Gastrocnemius medialis (tissue), 4 donors: ENCODE measurements at regions not wholly inside any gene's neighbourhood (a gene's known extent, or its start where the extent isn't known, plus 50 kb on each side); places are given as distances from the start of the nearest gene placed in this dataset.

Source experiments
- ATAC-seq, 2 donors: fragments of 150-250 bp; one replicate each; pipeline ENCODE4 v1.9.1; 2016
- DNase-seq, 2 donors: peaks; one replicate each; pipeline ENCODE4 v3.0.0-alpha.2; 2019
- H3K27ac ChIP-seq, 4 donors: fragments of 200-600 bp; sonication (generic); 1 replicate in 1 of 4; 2 replicates in 3 of 4; pipeline ENCODE4 v1.5.1; 2016 to 2018; ENCODE audit warnings: mild to moderate bottlenecking in 2 of 4, moderate library complexity in 1 of 4
- H3K27me3 ChIP-seq, 3 donors: fragments of 200-600 bp; sonication (generic) in 2 of 3; 1 replicate in 1 of 3; 2 replicates in 2 of 3; pipeline versions ENCODE4 v1.5.1 to v1.6.0; 2016 to 2019; ENCODE audit warnings: mild to moderate bottlenecking in 1 of 3, moderate library complexity in 1 of 3
- H3K36me3 ChIP-seq, 2 donors: fragments of 200-600 bp; sonication (generic) in 1 of 2; one replicate each; pipeline ENCODE4 v1.5.1; 2017 to 2018
- H3K4me1 ChIP-seq, 2 donors: fragments of 200-600 bp; sonication (generic) in 1 of 2; one replicate each; pipeline ENCODE4 v1.5.1; 2016 to 2017; ENCODE audit warnings: mild to moderate bottlenecking in 2 of 2
- H3K4me3 ChIP-seq, 4 donors: fragments of 200-600 bp; sonication (generic) in 3 of 4; 1 replicate in 1 of 4; 2 replicates in 3 of 4; pipeline ENCODE4 v1.5.1; 2016 to 2019; ENCODE audit warnings: mild to moderate bottlenecking in 2 of 4
- H3K9me3 ChIP-seq, 3 donors: fragments of 200-600 bp; sonication (generic) in 2 of 3; 1 replicate in 1 of 3; 2 replicates in 2 of 3; pipeline ENCODE4 v1.5.1; 2016 to 2019
- CTCF ChIP-seq, 5 experiments: fragments of 450-650 bp in 3 of 5; fragments of 200-600 bp in 2 of 5; sonication (generic) in 2 of 5; IDR thresholded peaks in 4 of 5; conservative IDR thresholded peaks in 1 of 5; 1 replicate in 4 of 5; 2 replicates in 1 of 5; pipeline ENCODE4 v1.5.1; 2016 to 2019; ENCODE audit warnings: antibody characterized with exemption in 5 of 5, mild to moderate bottlenecking in 3 of 5, moderate library complexity in 3 of 5
- POLR2A ChIP-seq, 2 donors: fragments of 450-650 bp; IDR thresholded peaks; one replicate each; pipeline ENCODE4 v1.6.1; 2017; ENCODE audit warnings: antibody characterized with exemption in 2 of 2, mild to moderate bottlenecking in 2 of 2, moderate library complexity in 2 of 2
- in situ Hi-C, 4 donors: fragments of 200-750 bp; cut with MboI; loops; one replicate each; pipeline versions ENCODE4 v1.15.0 to v1.8.0; 2017; ENCODE audit warnings: low sequenced_read_pairs in 4 of 4
- intact Hi-C: fragments of 100-400 bp; cut with DNase I; formaldehyde crosslinking; loops from one replicate; pipeline ENCODE4 v1.15.1; 2023; ENCODE audit warnings: low total_unique reads

DNA sequence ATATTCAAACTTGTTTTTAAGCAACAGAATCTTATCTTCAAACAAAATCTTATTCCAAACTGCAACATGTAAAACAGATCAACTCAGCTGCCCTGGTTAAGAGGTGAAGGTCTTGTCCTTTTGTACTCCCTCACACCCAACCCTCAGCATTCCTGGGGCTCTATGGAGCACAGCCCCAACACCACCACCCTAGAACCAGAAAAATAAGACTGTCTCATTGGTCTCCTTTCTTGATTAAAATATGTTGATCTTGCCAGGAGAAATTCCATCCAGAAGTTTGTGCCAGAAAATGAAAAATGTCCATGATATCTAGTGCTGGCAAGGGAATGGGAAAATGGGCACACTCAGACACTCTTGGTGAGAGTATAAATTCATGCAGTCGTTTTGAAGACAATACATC, 62.1 kb upstream of the TMEM17 start:
- intact Hi-C loops (no loop called here), in situ Hi-C loops (no loop called here)
- Histone ChIP-seq H3K9me3 (no peaks in the 10 kb centered on the region), H3K27ac (no peak overlapping the region), H3K4me3 (no peak overlapping the region), H3K27me3 (peaks cover 10 to 15% (median 11%) of the 10 kb centered on the region in 3 donors), H3K4me1 (no peaks in the 10 kb centered on the region), H3K36me3 (no peaks in the 10 kb centered on the region)
- DNase-seq: no peak
- ATAC-seq: no peak
- TF ChIP-seq CTCF (IDR thresholded peaks at IDR 0.05 in 4 of 5, conservative IDR thresholded peaks at IDR 0.05 in 1 of 5) (no peak), POLR2A (IDR thresholded peaks at IDR 0.05) (no peak)

DNA sequence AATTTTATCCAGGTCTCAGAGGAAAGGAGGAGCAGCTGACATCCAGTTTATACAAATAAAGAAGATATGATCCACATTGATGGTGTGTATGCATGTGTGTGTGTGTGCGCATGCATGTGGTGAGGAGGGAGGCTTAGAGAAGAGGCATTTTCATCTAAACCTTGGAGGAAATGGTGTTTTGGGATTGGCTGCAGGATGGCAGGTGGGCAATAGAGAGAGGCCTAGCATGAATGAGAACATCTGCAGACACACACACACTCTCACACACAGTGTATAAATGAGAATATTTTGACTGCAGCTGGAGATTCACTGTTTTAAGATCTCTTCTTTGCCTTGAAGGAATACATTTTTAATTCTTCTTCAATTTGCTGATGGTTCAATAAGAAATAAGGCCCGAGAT, 61.7 kb upstream of the TMEM17 start:
- in situ Hi-C loops: no loop called here
- Histone ChIP-seq H3K4me1 (no peaks in the 10 kb centered on the region), H3K27ac (no peak overlapping the region), H3K36me3 (no peaks in the 10 kb centered on the region), H3K27me3 (peaks cover 10 to 15% (median 11%) of the 10 kb centered on the region in 3 donors), H3K4me3 (no peak overlapping the region), H3K9me3 (no peaks in the 10 kb centered on the region)
- ATAC-seq (no peak), DNase-seq (no peak)
- no peak for TF ChIP-seq POLR2A (IDR thresholded peaks at IDR 0.05)
- no peak for TF ChIP-seq CTCF (IDR thresholded peaks at IDR 0.05 in 4 of 5, conservative IDR thresholded peaks at IDR 0.05 in 1 of 5)
- intact Hi-C loops: no loop called here

- no peaks in the 10 kb centered on the region for H3K36me3 ChIP-seq
- in situ Hi-C loops: no loop called here
- no peak overlapping the region for H3K4me3 ChIP-seq
- no peaks in the 10 kb centered on the region for H3K4me1 ChIP-seq
- H3K27ac ChIP-seq: no peak overlapping the region
- intact Hi-C loops: no loop called here
- ATAC-seq: no peak
- peaks cover 10 to 14% (median 11%) of the 10 kb centered on the region in 3 donors for H3K27me3 ChIP-seq
- no peak for TF ChIP-seq CTCF (IDR thresholded peaks at IDR 0.05 in 4 of 5, conservative IDR thresholded peaks at IDR 0.05 in 1 of 5)
- no peak for TF ChIP-seq POLR2A (IDR thresholded peaks at IDR 0.05)
- no peaks in the 10 kb centered on the region for H3K9me3 ChIP-seq
- no peak for DNase-seq
Observed at GRCh38 chr2:62566847-62567246, 60.9 kb upstream of the TMEM17 start.

DNA sequence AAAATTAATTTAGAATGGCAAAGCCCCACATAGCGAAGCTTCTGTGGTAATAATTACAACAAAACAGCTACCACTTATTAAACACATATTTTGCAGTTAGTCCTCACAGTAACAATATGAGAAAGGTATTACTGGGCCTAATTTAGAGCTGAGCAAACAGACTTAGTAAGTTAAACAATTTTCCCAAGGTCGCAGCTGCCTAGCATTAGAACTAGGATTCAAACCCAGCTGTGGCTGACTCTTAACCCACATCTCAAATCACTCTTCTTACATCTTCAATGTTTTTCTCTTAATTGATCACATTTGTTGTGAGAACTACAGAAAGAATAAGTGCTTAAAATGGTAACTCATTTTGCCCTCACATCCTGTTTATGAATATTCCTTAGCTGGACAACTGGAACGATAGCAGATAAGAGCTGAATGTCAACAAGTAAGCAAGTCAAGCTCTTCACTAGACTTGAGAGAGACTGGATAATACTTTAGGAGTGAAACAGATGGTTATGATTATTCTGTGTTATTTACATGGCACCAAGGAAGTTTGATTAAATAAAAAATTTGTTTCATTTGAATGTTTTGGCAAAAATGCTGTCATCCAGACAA, 59.4 kb upstream of the TMEM17 start:
- no peak for ATAC-seq
- no peaks in the 10 kb centered on the region for H3K9me3 ChIP-seq
- H3K4me1 ChIP-seq: no peaks in the 10 kb centered on the region
- no peak overlapping the region for H3K27ac ChIP-seq
- TF ChIP-seq POLR2A (IDR thresholded peaks at IDR 0.05) (no peak), CTCF (IDR thresholded peaks at IDR 0.05 in 4 of 5, conservative IDR thresholded peaks at IDR 0.05 in 1 of 5) (no peak)
- in situ Hi-C loops (no loop called here), intact Hi-C loops (no loop called here)
- DNase-seq: no peak
- no peaks in the 10 kb centered on the region for H3K36me3 ChIP-seq
- H3K27me3 ChIP-seq: peaks cover 0 to under 1% (median under 1%) of the 10 kb centered on the region in 3 donors
- no peak overlapping the region for H3K4me3 ChIP-seq
